Activated CD8-positive, alpha-beta T cell treated with anti-CD3 and anti-CD28 coated beads for 36 hours (primary cell): ENCODE measurements at regions not wholly inside any gene's neighbourhood (a gene's known extent, or its start where the extent isn't known, plus 50 kb on each side); places are given as distances from the start of the nearest gene placed in this dataset.

Experiments
- ATAC-seq: fragments of 200-7000 bp; cut with Tn5 transposase; one replicate; pipeline ENCODE4 v1.10.0; 2021; ENCODE audit warnings: mild to moderate bottlenecking, moderate library complexity
- CTCF ChIA-PET: fragments of 350-600 bp; sonication (Branson Sonifier 250); formaldehyde crosslinking; loops from one replicate; lab custom pipeline; 2021; ENCODE audit warnings: antibody characterized with exemption; lab: Charles Lee
- POLR2A ChIA-PET: fragments of 350-600 bp; sonication (Branson Sonifier 250); formaldehyde crosslinking; loops from one replicate; lab custom pipeline; 2021; ENCODE audit warnings: antibody characterized with exemption; lab: Charles Lee
- DNase-seq: peaks from one replicate; pipeline ENCODE4 v3.0.0-alpha.2; 2020
- H3K27ac Mint-ChIP-seq: one replicate; pipeline ENCODE4 v1.8.0; 2021; ENCODE audit warnings: mild to moderate bottlenecking, mixed read lengths
- H3K27me3 Mint-ChIP-seq: one replicate; pipeline ENCODE4 v1.8.0; 2021; ENCODE audit warnings: mixed read lengths
- H3K36me3 Mint-ChIP-seq: one replicate; pipeline ENCODE4 v1.8.0; 2021; ENCODE audit warnings: low read depth, mixed read lengths
- H3K4me1 Mint-ChIP-seq: one replicate; pipeline ENCODE4 v1.8.0; 2021; ENCODE audit warnings: low read depth, mixed read lengths
- H3K4me3 Mint-ChIP-seq: one replicate; pipeline ENCODE4 v1.8.0; 2021; ENCODE audit warnings: mild to moderate bottlenecking, moderate library complexity, mixed read lengths
- H3K9me3 Mint-ChIP-seq: one replicate; pipeline ENCODE4 v1.8.0; 2021; ENCODE audit warnings: mixed read lengths
- intact Hi-C: fragments of 100-400 bp; cut with micrococcal nuclease; formaldehyde crosslinking; loops from one replicate; pipeline ENCODE4 v1.10.0; 2022
- TF ChIP-seq, protein P1 (sequence below): fragments of 200-600 bp; IDR thresholded peaks from one replicate; pipeline ENCODE4 v1.8.0; 2022; ENCODE audit warnings: antibody characterized with exemption, mild to moderate bottlenecking

DNA sequence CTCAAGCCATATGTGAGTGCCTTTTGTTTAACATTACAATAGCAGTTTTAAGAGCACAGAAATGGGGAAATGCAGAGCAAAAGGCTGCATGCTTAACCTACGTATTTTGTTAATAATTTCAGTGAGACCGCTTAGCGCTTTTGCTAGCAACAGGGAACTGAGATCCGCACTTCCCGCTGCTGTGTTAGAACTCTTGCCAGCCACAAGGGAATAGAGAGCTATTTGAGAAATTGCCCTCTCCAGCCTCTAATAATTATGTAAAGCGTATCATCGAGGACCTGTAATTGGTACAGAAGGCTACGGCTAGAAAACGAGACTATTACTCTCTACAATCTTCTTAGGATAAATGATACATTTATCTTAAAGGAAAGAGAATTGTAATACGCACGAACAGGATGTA, 205.2 kb upstream of the GRIP1 start:
- Mint-ChIP-seq H3K4me1 (no peaks in the 10 kb centered on the region), H3K27me3 (peaks cover 8% of the 10 kb centered on the region), H3K9me3 (no peaks in the 10 kb centered on the region), H3K36me3 (no peaks in the 10 kb centered on the region), H3K4me3 (no peak overlapping the region), H3K27ac (no peak overlapping the region)
- intact Hi-C loops = no loop called here
- ChIA-PET CTCF (no interaction called here), POLR2A (no interaction called here)
- no peak for ATAC-seq
- DNase-seq = no peak
- TF ChIP-seq, protein P1, sequence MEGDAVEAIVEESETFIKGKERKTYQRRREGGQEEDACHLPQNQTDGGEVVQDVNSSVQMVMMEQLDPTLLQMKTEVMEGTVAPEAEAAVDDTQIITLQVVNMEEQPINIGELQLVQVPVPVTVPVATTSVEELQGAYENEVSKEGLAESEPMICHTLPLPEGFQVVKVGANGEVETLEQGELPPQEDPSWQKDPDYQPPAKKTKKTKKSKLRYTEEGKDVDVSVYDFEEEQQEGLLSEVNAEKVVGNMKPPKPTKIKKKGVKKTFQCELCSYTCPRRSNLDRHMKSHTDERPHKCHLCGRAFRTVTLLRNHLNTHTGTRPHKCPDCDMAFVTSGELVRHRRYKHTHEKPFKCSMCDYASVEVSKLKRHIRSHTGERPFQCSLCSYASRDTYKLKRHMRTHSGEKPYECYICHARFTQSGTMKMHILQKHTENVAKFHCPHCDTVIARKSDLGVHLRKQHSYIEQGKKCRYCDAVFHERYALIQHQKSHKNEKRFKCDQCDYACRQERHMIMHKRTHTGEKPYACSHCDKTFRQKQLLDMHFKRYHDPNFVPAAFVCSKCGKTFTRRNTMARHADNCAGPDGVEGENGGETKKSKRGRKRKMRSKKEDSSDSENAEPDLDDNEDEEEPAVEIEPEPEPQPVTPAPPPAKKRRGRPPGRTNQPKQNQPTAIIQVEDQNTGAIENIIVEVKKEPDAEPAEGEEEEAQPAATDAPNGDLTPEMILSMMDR = no peak

- no peaks in the 10 kb centered on the region for H3K9me3 Mint-ChIP-seq
- H3K36me3 Mint-ChIP-seq = no peaks in the 10 kb centered on the region
- ATAC-seq (no peak), DNase-seq (peak; percentile 6)
- H3K4me3 Mint-ChIP-seq = no peak overlapping the region
- H3K27me3 Mint-ChIP-seq = peaks cover 5% of the 10 kb centered on the region
- CTCF ChIA-PET = interaction anchor here (1.0 kb wide), 1 partner anchor 177 kb away, joined by 3 read pairs; no protein-coding TSS in a partner anchor
- H3K27ac Mint-ChIP-seq = no peak overlapping the region
- intact Hi-C loops = no loop called here
- no peaks in the 10 kb centered on the region for H3K4me1 Mint-ChIP-seq
- POLR2A ChIA-PET = no interaction called here
- TF ChIP-seq, protein P1 = no peak
These were observed 206.4 kb upstream of the GRIP1 start for GRCh38 chr12:66885115-66885875.

DNA sequence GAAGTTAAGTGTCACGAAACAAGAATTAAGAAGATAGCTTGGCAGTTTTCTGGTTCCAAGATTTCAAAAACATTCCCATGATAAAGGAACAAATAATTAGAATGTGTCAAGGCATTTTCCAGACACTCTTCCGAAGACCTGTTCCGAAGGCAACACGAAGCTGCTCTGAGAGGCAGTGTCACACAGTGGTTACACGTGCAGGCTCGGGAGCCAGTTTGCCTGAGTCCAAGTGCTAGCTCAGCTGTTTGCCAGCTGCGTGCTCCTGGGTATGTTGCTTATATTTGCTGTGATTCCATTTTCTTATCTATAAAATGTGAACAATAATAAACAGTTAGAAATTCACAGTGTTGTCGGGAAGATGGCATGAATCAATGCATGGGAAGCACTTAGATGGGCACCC, 217.9 kb upstream of the GRIP1 start:
- no peaks in the 10 kb centered on the region for H3K27me3 Mint-ChIP-seq
- ChIA-PET POLR2A (no interaction called here), CTCF (interaction anchor here (0.6 kb wide), 1 partner anchor 9 kb away, joined by 3 read pairs; no protein-coding TSS in a partner anchor)
- no peaks in the 10 kb centered on the region for H3K9me3 Mint-ChIP-seq
- H3K27ac Mint-ChIP-seq = no peak overlapping the region
- intact Hi-C loops = no loop called here
- no peak overlapping the region for H3K4me3 Mint-ChIP-seq
- DNase-seq (no peak), ATAC-seq (no peak)
- TF ChIP-seq, protein P1 = no peak
- H3K4me1 Mint-ChIP-seq = peaks cover 24% of the 10 kb centered on the region
- H3K36me3 Mint-ChIP-seq = no peaks in the 10 kb centered on the region

GRCh38 chr12:66898700-66899469, 220.0 kb upstream of the GRIP1 start:
- CTCF ChIA-PET = interaction anchor here (2.6 kb wide), 1 partner anchor 38 kb away, joined by 7 read pairs; no protein-coding TSS in a partner anchor
- Mint-ChIP-seq H3K9me3 (no peaks in the 10 kb centered on the region), H3K4me3 (no peak overlapping the region), H3K4me1 (peaks cover 24% of the 10 kb centered on the region), H3K27ac (no peak overlapping the region), H3K27me3 (no peaks in the 10 kb centered on the region), H3K36me3 (no peaks in the 10 kb centered on the region)
- no peak for ATAC-seq
- intact Hi-C loops = no loop called here
- no peak for DNase-seq
- POLR2A ChIA-PET = interaction anchor here (0.6 kb wide), 1 partner anchor 9 kb away, joined by 3 read pairs; no protein-coding TSS in a partner anchor
- TF ChIP-seq, protein P1 = no peak

DNA sequence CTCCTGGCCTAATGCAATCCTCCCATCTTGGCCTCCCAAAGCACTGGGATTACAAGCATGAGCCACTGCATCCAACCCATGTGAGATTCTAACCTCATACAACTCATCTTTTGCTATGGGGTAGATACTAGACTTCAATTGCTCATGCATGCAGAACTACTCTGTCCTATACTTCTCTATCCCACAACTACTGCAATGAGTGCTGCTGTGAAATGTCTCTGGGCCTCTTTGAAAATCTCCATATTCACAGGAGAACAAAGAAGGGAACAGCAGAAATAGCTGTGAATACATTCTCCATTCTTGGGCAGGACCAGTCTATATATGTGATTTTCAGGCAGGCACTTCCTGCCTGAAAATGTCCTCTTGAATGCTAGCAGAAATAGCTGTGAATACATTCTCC, 220.7 kb upstream of the GRIP1 start:
- Mint-ChIP-seq H3K9me3 (no peaks in the 10 kb centered on the region), H3K4me3 (no peak overlapping the region), H3K4me1 (peaks cover 27% of the 10 kb centered on the region), H3K27me3 (no peaks in the 10 kb centered on the region), H3K36me3 (no peaks in the 10 kb centered on the region), H3K27ac (no peak overlapping the region)
- CTCF ChIA-PET = interaction anchor here (2.6 kb wide), 1 partner anchor 39 kb away, joined by 7 read pairs; no protein-coding TSS in a partner anchor
- intact Hi-C loops = no loop called here
- TF ChIP-seq, protein P1 = no peak
- ATAC-seq (no peak), DNase-seq (no peak)
- POLR2A ChIA-PET = no interaction called here
